HCT116 (cell line): ENCODE measurements at regions not wholly inside any gene's neighbourhood (a gene's known extent, or its start where the extent isn't known, plus 50 kb on each side); places are given as distances from the start of the nearest gene placed in this dataset.

ENCODE experiments used
- ATAC-seq: fragments of 200-7000 bp; cut with Tn5 transposase; 2 replicates; pipeline ENCODE4 v1.9.1; 2020; ENCODE audit warnings: mild to moderate bottlenecking, moderate library complexity
- BruUV-seq: library from RNA; stranded (reverse); fragments of 400-500 nt; replicated peaks from 2 replicates; lab custom pipeline; 2021; lab: Mats Ljungman, UMichigan
- CTCF ChIA-PET: fragments of 300-600 bp; sonication (Branson Sonifier 250); formaldehyde crosslinking; loops from one replicate; lab custom pipeline; 2021; ENCODE audit warnings: antibody characterized with exemption; lab: Charles Lee
- POLR2A ChIA-PET: fragments of 300-600, 350-600 bp; sonication (Branson Sonifier 250); formaldehyde crosslinking; loops from one replicate; lab custom pipeline; 2021; ENCODE audit warnings: antibody characterized with exemption; lab: Charles Lee
- RAD21 ChIA-PET, 2 experiments: fragments of 300-600 bp; sonication (Branson Sonifier 250); formaldehyde crosslinking; loops; one replicate each; lab custom pipeline; 2023; ENCODE audit warnings: low total read pairs in 2 of 2; ENCODE audit not compliant: uncharacterized antibody in 2 of 2, unreplicated experiment in 2 of 2, low non-redundant PET in 1 of 2; lab: Charles Lee
- DNase-seq: peaks from one replicate; pipeline ENCODE4 v3.0.0-alpha.2; 2010; ENCODE audit warnings: low read depth, low spot score
- H2AFZ ChIP-seq: fragments of 200-600 bp; shearing (Covaris generic), sonication (generic); 2 replicates; pipeline ENCODE4 v1.6.1; 2017; ENCODE audit warnings: low read depth, mixed run types, mixed read lengths, antibody characterized with exemption, low read length; ENCODE audit not compliant: poor library complexity, severe bottlenecking
- H3K27ac ChIP-seq: 2 replicates; pipeline ENCODE4 v1.5.1; 2012; ENCODE audit warnings: low read depth, low read length
- H3K27me3 ChIP-seq: fragments of 200-600 bp; sonication (generic); 2 replicates; pipeline ENCODE4 v1.6.1; 2016; ENCODE audit warnings: mixed run types, low read length, mixed read lengths; ENCODE audit not compliant: insufficient read depth
- H3K36me3 ChIP-seq, 2 experiments: fragments of 200-500 bp in 1 of 2; fragments of 200-600 bp in 1 of 2; sonication (Bioruptor generic) in 1 of 2; sonication (generic) in 1 of 2; 2 replicates each; pipeline versions ENCODE4 v1.5.1 to v1.6.1; 2014 to 2016; ENCODE audit warnings: low read length in 2 of 2, inconsistent platforms in 1 of 2, mixed read lengths in 1 of 2, mixed run types in 1 of 2; ENCODE audit not compliant: insufficient read depth in 2 of 2, control insufficient read depth in 1 of 2
- H3K4me1 ChIP-seq, 2 experiments: fragments of 200-600 bp in 1 of 2; sonication (generic) in 1 of 2; 2 replicates each; pipeline versions ENCODE4 v1.5.1 to v1.6.1; 2012 to 2017; ENCODE audit warnings: low read length in 2 of 2, inconsistent platforms in 1 of 2, mild to moderate bottlenecking in 1 of 2, mixed read lengths in 1 of 2, mixed run types in 1 of 2, moderate library complexity in 1 of 2; ENCODE audit not compliant: insufficient read depth in 2 of 2, control insufficient read depth in 1 of 2
- H3K4me2 ChIP-seq: fragments of 200-600 bp; sonication (generic); 2 replicates; pipeline ENCODE4 v1.6.1; 2017; ENCODE audit warnings: mixed run types, low read length, mixed read lengths
- H3K4me3 ChIP-seq, 2 experiments: fragments of 200-600 bp in 1 of 2; sonication (generic) in 1 of 2; replicated peaks in 1 of 2; 2 replicates each; pipeline ENCODE4 v1.5.1; 2011 to 2016; ENCODE audit warnings: low read length in 2 of 2, control low read depth in 1 of 2, low read depth in 1 of 2, mild to moderate bottlenecking in 1 of 2, mixed read lengths in 1 of 2, mixed run types in 1 of 2
- H3K79me2 ChIP-seq: fragments of 200-600 bp; sonication (generic); 2 replicates; pipeline ENCODE4 v1.6.1; 2017; ENCODE audit warnings: mild to moderate bottlenecking, mixed run types, low read length, moderate library complexity, mixed read lengths; ENCODE audit not compliant: insufficient read depth
- H3K9ac ChIP-seq: fragments of 200-600 bp; sonication (generic); 2 replicates; pipeline ENCODE4 v1.6.1; 2016; ENCODE audit warnings: low read length, mixed read lengths
- H3K9me2 ChIP-seq: fragments of 200-600 bp; sonication (generic), shearing (Covaris generic); 2 replicates; pipeline ENCODE4 v1.6.1; 2017; ENCODE audit warnings: mixed run types, mild to moderate bottlenecking, moderate library complexity; ENCODE audit not compliant: insufficient read depth
- H3K9me3 ChIP-seq, 2 experiments: fragments of 200-500 bp in 1 of 2; fragments of 200-600 bp in 1 of 2; sonication (Bioruptor generic) in 1 of 2; sonication (generic) in 1 of 2; 2 replicates each; pipeline ENCODE4 v1.6.1; 2014 to 2017; ENCODE audit warnings: low read length in 2 of 2, mixed read lengths in 2 of 2, inconsistent platforms in 1 of 2, low read depth in 1 of 2, mild to moderate bottlenecking in 1 of 2, mixed run types in 1 of 2, moderate library complexity in 1 of 2; ENCODE audit not compliant: control insufficient read depth in 1 of 2, insufficient read depth in 1 of 2
- H4K20me1 ChIP-seq: fragments of 200-600 bp; sonication (generic), shearing (Covaris generic); 2 replicates; pipeline ENCODE4 v1.6.1; 2017; ENCODE audit warnings: mixed run types, mild to moderate bottlenecking, moderate library complexity; ENCODE audit not compliant: insufficient read depth
- ATF3 ChIP-seq: IDR thresholded peaks from 2 replicates; pipeline ENCODE4 v1.6.1; 2012
- CBX3 ChIP-seq: IDR thresholded peaks from 2 replicates; pipeline ENCODE4 v1.6.1; 2012; ENCODE audit warnings: low read depth
- EGR1 ChIP-seq: IDR thresholded peaks from 2 replicates; pipeline ENCODE4 v1.6.1; 2012; ENCODE audit warnings: low read depth
- EZH2phosphoT487 ChIP-seq: fragments of 200-600 bp; IDR thresholded peaks from 2 replicates; pipeline ENCODE4 v1.6.1; 2018; ENCODE audit warnings: antibody characterized with exemption, borderline replicate concordance
- FOSL1 ChIP-seq: IDR thresholded peaks from 2 replicates; pipeline ENCODE4 v1.6.1; 2012; ENCODE audit warnings: low read depth
- JUND ChIP-seq: IDR thresholded peaks from 2 replicates; pipeline ENCODE4 v1.6.1; 2012
- MAX ChIP-seq: IDR thresholded peaks from 2 replicates; pipeline ENCODE4 v1.6.1; 2012
- POLR2A ChIP-seq: IDR thresholded peaks from 2 replicates; pipeline ENCODE4 v1.7.0; 2011; ENCODE audit warnings: borderline replicate concordance; ENCODE audit not compliant: insufficient read depth, insufficient read length; ENCODE audit errors: extremely low read depth
- POLR2AphosphoS5 ChIP-seq: IDR thresholded peaks from 2 replicates; pipeline ENCODE4 v1.6.1; 2011; ENCODE audit warnings: mild to moderate bottlenecking, low read depth, low read length, moderate library complexity
- RAD21 ChIP-seq: IDR thresholded peaks from 2 replicates; pipeline ENCODE4 v1.6.1; 2012; ENCODE audit warnings: low read depth, mild to moderate bottlenecking
- SIN3A ChIP-seq: IDR thresholded peaks from 2 replicates; pipeline ENCODE4 v1.6.1; 2012; ENCODE audit warnings: low read depth
- SP1 ChIP-seq: IDR thresholded peaks from 2 replicates; pipeline ENCODE4 v1.6.1; 2012; ENCODE audit warnings: low read depth
- SRF ChIP-seq: IDR thresholded peaks from 2 replicates; pipeline ENCODE4 v1.6.1; 2012; ENCODE audit warnings: low read depth
- TCF7L2 ChIP-seq: IDR thresholded peaks from 2 replicates; pipeline ENCODE4 v1.7.0; 2011; ENCODE audit warnings: borderline replicate concordance, inconsistent platforms; ENCODE audit not compliant: insufficient read depth, insufficient read length; ENCODE audit errors: extremely low read depth
- YY1 ChIP-seq: IDR thresholded peaks from 2 replicates; pipeline ENCODE4 v1.6.1; 2011; ENCODE audit warnings: low read length, low read depth, moderate library complexity, mild to moderate bottlenecking; ENCODE audit not compliant: insufficient replicate concordance; ENCODE audit errors: extremely low read depth
- ZFX ChIP-seq: fragments of 450-650 bp; IDR thresholded peaks from 2 replicates; pipeline ENCODE4 v1.6.1; 2017
- ZNF274 ChIP-seq: fragments of 200-500 bp; sonication (Bioruptor generic); IDR thresholded peaks from 2 replicates; pipeline ENCODE4 v1.6.1; 2014; ENCODE audit warnings: mild to moderate bottlenecking, low read depth, low read length, inconsistent platforms
- intact Hi-C: fragments of 100-400 bp; cut with micrococcal nuclease; formaldehyde crosslinking; loops from 2 replicates; pipeline ENCODE4 v1.10.0; 2022
- TF ChIP-seq, protein P1 (sequence below): IDR thresholded peaks from 2 replicates; pipeline ENCODE4 v1.6.1; 2011; ENCODE audit warnings: mild to moderate bottlenecking, low read length, moderate library complexity; ENCODE audit not compliant: insufficient replicate concordance; ENCODE audit errors: extremely low read depth
- TF ChIP-seq, protein P2 (sequence below), 3 experiments: fragments of 200-600 bp in 1 of 3; sonication (generic) in 1 of 3; IDR thresholded peaks in 2 of 3; conservative IDR thresholded peaks in 1 of 3; 2 replicates each; pipeline ENCODE4 v1.5.1; 2012 to 2017; ENCODE audit warnings: low read depth in 2 of 3, low read length in 2 of 3, antibody characterized with exemption in 1 of 3, borderline replicate concordance in 1 of 3, control low read depth in 1 of 3, mild to moderate bottlenecking in 1 of 3, mixed read lengths in 1 of 3, mixed run types in 1 of 3, moderate library complexity in 1 of 3; ENCODE audit not compliant: insufficient read depth in 1 of 3

DNA sequence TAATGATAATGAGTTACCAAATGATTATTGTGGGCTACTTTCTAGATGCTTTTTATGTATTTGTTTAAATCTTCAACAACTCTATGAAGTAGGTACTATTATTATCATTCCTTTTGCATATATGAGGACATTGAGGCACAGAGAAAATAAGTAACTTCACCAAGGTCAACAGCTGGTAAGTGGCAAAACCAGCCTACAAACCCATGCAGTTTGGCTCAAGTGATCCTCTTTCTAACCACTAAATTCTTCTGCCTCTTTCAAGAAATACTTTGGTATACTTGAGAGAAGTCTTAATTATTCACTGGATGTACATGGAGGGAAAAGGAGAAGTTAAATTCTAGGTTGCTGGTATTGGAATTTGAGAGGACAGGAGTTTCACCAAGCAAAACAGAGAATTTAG is 495.2 kb upstream of the CADM1 start:
- Histone ChIP-seq H3K36me3 (no peaks in the 10 kb centered on the region), H3K9me2 (no peaks in the 10 kb centered on the region), H2AFZ (no peak overlapping the region), H4K20me1 (no peaks in the 10 kb centered on the region), H3K4me1 (no peaks in the 10 kb centered on the region), H3K9ac (no peak overlapping the region), H3K79me2 (no peaks in the 10 kb centered on the region), H3K9me3 (no peaks in the 10 kb centered on the region; a peak in 1 of 4 replicates), H3K4me2 (no peak overlapping the region), H3K27ac (no peak overlapping the region), H3K4me3 (no peak overlapping the region), H3K27me3 (no peaks in the 10 kb centered on the region)
- CTCF ChIA-PET: no interaction called here
- DNase-seq (no peak), ATAC-seq (no peak)
- TF ChIP-seq ZNF274 (no peak), POLR2AphosphoS5 (no peak), CBX3 (no peak), SRF (no peak), EZH2phosphoT487 (no peak), MAX (no peak), JUND (no peak), TCF7L2 (no peak), SIN3A (no peak), YY1 (no peak), RAD21 (no peak), POLR2A (no peak), SP1 (no peak), ATF3 (no peak), EGR1 (no peak), FOSL1 (no peak), ZFX (no peak)
- TF ChIP-seq, protein P1, sequence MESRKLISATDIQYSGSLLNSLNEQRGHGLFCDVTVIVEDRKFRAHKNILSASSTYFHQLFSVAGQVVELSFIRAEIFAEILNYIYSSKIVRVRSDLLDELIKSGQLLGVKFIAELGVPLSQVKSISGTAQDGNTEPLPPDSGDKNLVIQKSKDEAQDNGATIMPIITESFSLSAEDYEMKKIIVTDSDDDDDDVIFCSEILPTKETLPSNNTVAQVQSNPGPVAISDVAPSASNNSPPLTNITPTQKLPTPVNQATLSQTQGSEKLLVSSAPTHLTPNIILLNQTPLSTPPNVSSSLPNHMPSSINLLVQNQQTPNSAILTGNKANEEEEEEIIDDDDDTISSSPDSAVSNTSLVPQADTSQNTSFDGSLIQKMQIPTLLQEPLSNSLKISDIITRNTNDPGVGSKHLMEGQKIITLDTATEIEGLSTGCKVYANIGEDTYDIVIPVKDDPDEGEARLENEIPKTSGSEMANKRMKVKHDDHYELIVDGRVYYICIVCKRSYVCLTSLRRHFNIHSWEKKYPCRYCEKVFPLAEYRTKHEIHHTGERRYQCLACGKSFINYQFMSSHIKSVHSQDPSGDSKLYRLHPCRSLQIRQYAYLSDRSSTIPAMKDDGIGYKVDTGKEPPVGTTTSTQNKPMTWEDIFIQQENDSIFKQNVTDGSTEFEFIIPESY: no peak
- TF ChIP-seq, protein P2, sequence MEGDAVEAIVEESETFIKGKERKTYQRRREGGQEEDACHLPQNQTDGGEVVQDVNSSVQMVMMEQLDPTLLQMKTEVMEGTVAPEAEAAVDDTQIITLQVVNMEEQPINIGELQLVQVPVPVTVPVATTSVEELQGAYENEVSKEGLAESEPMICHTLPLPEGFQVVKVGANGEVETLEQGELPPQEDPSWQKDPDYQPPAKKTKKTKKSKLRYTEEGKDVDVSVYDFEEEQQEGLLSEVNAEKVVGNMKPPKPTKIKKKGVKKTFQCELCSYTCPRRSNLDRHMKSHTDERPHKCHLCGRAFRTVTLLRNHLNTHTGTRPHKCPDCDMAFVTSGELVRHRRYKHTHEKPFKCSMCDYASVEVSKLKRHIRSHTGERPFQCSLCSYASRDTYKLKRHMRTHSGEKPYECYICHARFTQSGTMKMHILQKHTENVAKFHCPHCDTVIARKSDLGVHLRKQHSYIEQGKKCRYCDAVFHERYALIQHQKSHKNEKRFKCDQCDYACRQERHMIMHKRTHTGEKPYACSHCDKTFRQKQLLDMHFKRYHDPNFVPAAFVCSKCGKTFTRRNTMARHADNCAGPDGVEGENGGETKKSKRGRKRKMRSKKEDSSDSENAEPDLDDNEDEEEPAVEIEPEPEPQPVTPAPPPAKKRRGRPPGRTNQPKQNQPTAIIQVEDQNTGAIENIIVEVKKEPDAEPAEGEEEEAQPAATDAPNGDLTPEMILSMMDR (IDR thresholded peaks at IDR 0.05 in 2 of 3, conservative IDR thresholded peaks at IDR 0.05 in 1 of 3; ENCODE audit: borderline replicate concordance in 1 of 3, insufficient read depth in 1 of 3, low read depth in 2 of 3, low read length in 2 of 3): no peak
- POLR2A ChIA-PET: no interaction called here
- intact Hi-C loops: no loop called here
- RAD21 ChIA-PET: no interaction called here
- no TSS peak for BruUV-seq
